WTC11 (cell line): ENCODE measurements at regions not wholly inside any gene's neighbourhood (a gene's known extent, or its start where the extent isn't known, plus 50 kb on each side); places are given as distances from the start of the nearest gene placed in this dataset.

ENCODE experiments used
- ATAC-seq: fragments of 200-7000 bp; cut with Tn5 transposase; 2 replicates; pipeline ENCODE4 v1.10.0; 2021; ENCODE audit warnings: mild to moderate bottlenecking, moderate library complexity
- CTCF ChIA-PET: fragments of 300-600 bp; sonication (Branson Sonifier 250); formaldehyde crosslinking; loops from one replicate; lab custom pipeline; 2021; ENCODE audit warnings: antibody characterized with exemption; lab: Charles Lee
- POLR2A ChIA-PET: fragments of 350-600 bp; sonication (Branson Sonifier 250); formaldehyde crosslinking; loops from one replicate; lab custom pipeline; 2021; ENCODE audit warnings: antibody characterized with exemption; lab: Charles Lee
- DNase-seq: peaks from one replicate; pipeline ENCODE4 v3.0.0; 2021; ENCODE audit warnings: low spot score
- H3K27ac Mint-ChIP-seq: 2 replicates; pipeline ENCODE4 v1.8.0; 2021; ENCODE audit warnings: mixed read lengths
- H3K27me3 Mint-ChIP-seq: 2 replicates; pipeline ENCODE4 v1.8.0; 2021; ENCODE audit warnings: low read depth, mild to moderate bottlenecking, moderate library complexity, mixed read lengths
- H3K36me3 Mint-ChIP-seq: 2 replicates; pipeline ENCODE4 v1.8.0; 2021; ENCODE audit warnings: mixed read lengths
- H3K4me1 Mint-ChIP-seq: 2 replicates; pipeline ENCODE4 v1.8.0; 2022; ENCODE audit warnings: mixed read lengths
- H3K4me3 Mint-ChIP-seq: 2 replicates; pipeline ENCODE4 v1.8.0; 2021; ENCODE audit warnings: mild to moderate bottlenecking, moderate library complexity, mixed read lengths
- H3K9me3 Mint-ChIP-seq: 2 replicates; pipeline ENCODE4 v1.8.0; 2021; ENCODE audit warnings: mixed read lengths
- AR ChIP-seq: fragments of 250-450 bp; sonication (Bioruptor Pico); IDR thresholded peaks from 2 replicates; pipeline ENCODE4 v1.9.0; 2021; ENCODE audit warnings: mild to moderate bottlenecking
- ARID4B ChIP-seq: sonication (generic); formaldehyde crosslinking; IDR thresholded peaks from 2 replicates; pipeline ENCODE4 v1.8.0; 2023; ENCODE audit warnings: missing genetic modification reagents, mild to moderate bottlenecking, borderline replicate concordance
- ATF6 ChIP-seq: sonication (generic); formaldehyde crosslinking; IDR thresholded peaks from 2 replicates; pipeline ENCODE4 v1.8.1; 2023; ENCODE audit warnings: mild to moderate bottlenecking, missing genetic modification reagents
- ELF4 ChIP-seq: sonication (generic); formaldehyde crosslinking; IDR thresholded peaks from 2 replicates; pipeline ENCODE4 v1.8.1; 2022; ENCODE audit warnings: low read depth, mild to moderate bottlenecking, moderate library complexity, missing genetic modification reagents
- ERG ChIP-seq: fragments of 250-450 bp; sonication (Bioruptor Pico); IDR thresholded peaks from 2 replicates; pipeline ENCODE4 v1.8.0; 2021; ENCODE audit warnings: mild to moderate bottlenecking
- GRHL2 ChIP-seq: fragments of 250-450 bp; sonication (Bioruptor Pico); IDR thresholded peaks from 2 replicates; pipeline ENCODE4 v1.8.0; 2022; ENCODE audit warnings: mild to moderate bottlenecking, moderate library complexity; ENCODE audit not compliant: insufficient replicate concordance, severe bottlenecking
- HMGA2 ChIP-seq: fragments of 250-450 bp; sonication (Bioruptor Pico); IDR thresholded peaks from 2 replicates; pipeline ENCODE4 v1.4.0; 2021; ENCODE audit warnings: mild to moderate bottlenecking, moderate library complexity
- NR3C1 ChIP-seq: sonication (generic); formaldehyde crosslinking; conservative IDR thresholded peaks from 2 replicates; pipeline ENCODE4 v1.8.1; 2023; ENCODE audit warnings: low read depth, mild to moderate bottlenecking, missing genetic modification reagents
- RELA ChIP-seq: sonication (generic); formaldehyde crosslinking; IDR thresholded peaks from 2 replicates; pipeline ENCODE4 v1.8.1; 2022; ENCODE audit warnings: missing genetic modification reagents, mild to moderate bottlenecking, borderline replicate concordance
- TCF7 ChIP-seq: sonication (generic); formaldehyde crosslinking; IDR thresholded peaks from 2 replicates; pipeline ENCODE4 v1.8.0; 2022; ENCODE audit warnings: mild to moderate bottlenecking, low read depth, missing genetic modification reagents, moderate library complexity
- USF1 ChIP-seq: sonication (generic); formaldehyde crosslinking; IDR thresholded peaks from 2 replicates; pipeline ENCODE4 v1.8.0; 2022; ENCODE audit warnings: mild to moderate bottlenecking, missing genetic modification reagents
- ZBTB43 ChIP-seq: sonication (generic); formaldehyde crosslinking; IDR thresholded peaks from 2 replicates; pipeline ENCODE4 v1.8.1; 2023; ENCODE audit warnings: mild to moderate bottlenecking, missing genetic modification reagents
- ZNF263 ChIP-seq: sonication (generic); formaldehyde crosslinking; IDR thresholded peaks from 2 replicates; pipeline ENCODE4 v1.8.1; 2022; ENCODE audit warnings: low read depth, mild to moderate bottlenecking, moderate library complexity, missing genetic modification reagents
- ZNF281 ChIP-seq: sonication (generic); formaldehyde crosslinking; IDR thresholded peaks from 2 replicates; pipeline ENCODE4 v1.8.0; 2023; ENCODE audit warnings: mild to moderate bottlenecking, missing genetic modification reagents
- ZSCAN18 ChIP-seq: fragments of 250-450 bp; sonication (Bioruptor Pico); IDR thresholded peaks from 2 replicates; pipeline ENCODE4 v2.1.2; 2022; ENCODE audit warnings: mild to moderate bottlenecking, moderate library complexity

GRCh38 chr20:24842918-24843715, 106.0 kb upstream of the CST7 start:
- H3K36me3 Mint-ChIP-seq: peaks cover 6% of the 10 kb centered on the region
- POLR2A ChIA-PET: no interaction called here
- no peak overlapping the region for H3K27ac Mint-ChIP-seq

More at GRCh38 chr20:24842918-24843715, 106.0 kb upstream of the CST7 start:
- Mint-ChIP-seq H3K4me1 (peaks cover 10% of the 10 kb centered on the region; the same call in 1 of the 2 replicates), H3K9me3 (peaks cover 27% of the 10 kb centered on the region), H3K27me3 (no peaks in the 10 kb centered on the region), H3K4me3 (no peak overlapping the region)
- CTCF ChIA-PET: no interaction called here
- ATAC-seq (no peak), DNase-seq (no peak)
- no peak for TF ChIP-seq HMGA2 (CRISPR knock-in tag)
- TF ChIP-seq ELF4 (CRISPR knock-in tag): no peak
- no peak for TF ChIP-seq ZSCAN18
- TF ChIP-seq TCF7: no peak
- TF ChIP-seq ZNF281 (CRISPR knock-in tag): no peak
- no peak for TF ChIP-seq ZNF263 (CRISPR knock-in tag)
- no peak for TF ChIP-seq USF1
- no peak for TF ChIP-seq ARID4B (CRISPR knock-in tag)
- no peak for TF ChIP-seq RELA (CRISPR knock-in tag)
- no peak for TF ChIP-seq AR (CRISPR knock-in tag)
- TF ChIP-seq NR3C1 (CRISPR knock-in tag): no peak
- no peak for TF ChIP-seq ZBTB43 (CRISPR knock-in tag)
- no peak for TF ChIP-seq ATF6 (CRISPR knock-in tag)
- TF ChIP-seq GRHL2 (CRISPR knock-in tag): no peak
- TF ChIP-seq ERG (CRISPR knock-in tag): no peak
